Prostate gland (tissue), 2 donors: ENCODE measurements at regions not wholly inside any gene's neighbourhood (a gene's known extent, or its start where the extent isn't known, plus 50 kb on each side); places are given as distances from the start of the nearest gene placed in this dataset.

Experiments
- POLR2A ChIP-seq: fragments of 450-650 bp; IDR thresholded peaks from one replicate; pipeline ENCODE4 v1.6.1; 2016; ENCODE audit warnings: antibody characterized with exemption, mild to moderate bottlenecking
- POLR2AphosphoS5 ChIP-seq: sonication (generic); formaldehyde crosslinking; IDR thresholded peaks from one replicate; pipeline ENCODE4 v1.6.1; 2017; ENCODE audit warnings: antibody characterized with exemption
- TF ChIP-seq, protein P1 (sequence below), 4 experiments: fragments of 200-600 bp in 2 of 4; fragments of 450-650 bp in 2 of 4; sonication (generic) in 2 of 4; IDR thresholded peaks; 1 replicate in 3 of 4; 2 replicates in 1 of 4; pipeline ENCODE4 v1.5.1; 2016 to 2019; ENCODE audit warnings: antibody characterized with exemption in 4 of 4, mild to moderate bottlenecking in 2 of 4, moderate library complexity in 2 of 4

DNA sequence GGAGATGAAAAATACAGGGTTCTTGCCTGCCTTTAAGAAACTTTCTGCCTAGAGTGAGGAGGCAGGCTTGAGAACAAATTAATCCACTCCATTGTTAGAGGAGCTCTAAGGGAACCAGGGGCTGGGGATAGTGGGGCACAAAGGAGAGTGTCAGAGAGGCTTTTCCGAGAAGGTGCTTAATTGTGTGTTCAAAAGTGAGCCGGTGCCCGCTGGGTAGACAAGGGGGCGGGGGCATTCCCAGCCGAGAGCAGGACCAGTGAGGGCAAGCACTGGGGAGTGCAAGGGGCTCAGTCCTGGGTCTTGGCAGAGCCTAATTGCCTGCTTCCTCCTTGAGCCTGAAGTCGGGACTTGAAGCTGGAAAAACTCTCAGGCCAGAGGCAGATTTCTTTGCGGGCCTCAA, 377.4 kb downstream of the ETNK1 start:
- TF ChIP-seq, protein P1, sequence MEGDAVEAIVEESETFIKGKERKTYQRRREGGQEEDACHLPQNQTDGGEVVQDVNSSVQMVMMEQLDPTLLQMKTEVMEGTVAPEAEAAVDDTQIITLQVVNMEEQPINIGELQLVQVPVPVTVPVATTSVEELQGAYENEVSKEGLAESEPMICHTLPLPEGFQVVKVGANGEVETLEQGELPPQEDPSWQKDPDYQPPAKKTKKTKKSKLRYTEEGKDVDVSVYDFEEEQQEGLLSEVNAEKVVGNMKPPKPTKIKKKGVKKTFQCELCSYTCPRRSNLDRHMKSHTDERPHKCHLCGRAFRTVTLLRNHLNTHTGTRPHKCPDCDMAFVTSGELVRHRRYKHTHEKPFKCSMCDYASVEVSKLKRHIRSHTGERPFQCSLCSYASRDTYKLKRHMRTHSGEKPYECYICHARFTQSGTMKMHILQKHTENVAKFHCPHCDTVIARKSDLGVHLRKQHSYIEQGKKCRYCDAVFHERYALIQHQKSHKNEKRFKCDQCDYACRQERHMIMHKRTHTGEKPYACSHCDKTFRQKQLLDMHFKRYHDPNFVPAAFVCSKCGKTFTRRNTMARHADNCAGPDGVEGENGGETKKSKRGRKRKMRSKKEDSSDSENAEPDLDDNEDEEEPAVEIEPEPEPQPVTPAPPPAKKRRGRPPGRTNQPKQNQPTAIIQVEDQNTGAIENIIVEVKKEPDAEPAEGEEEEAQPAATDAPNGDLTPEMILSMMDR (IDR thresholded peaks at IDR 0.05), result no peak
- TF ChIP-seq POLR2A, result no peak
- TF ChIP-seq POLR2AphosphoS5, result no peak
